Islet of Langerhans (tissue), 1 donor: ENCODE measurements at regions not wholly inside any gene's neighbourhood (a gene's known extent, or its start where the extent isn't known, plus 50 kb on each side); places are given as distances from the start of the nearest gene placed in this dataset.
"Not testable (repeated sequence)": the region's sequence is repeated elsewhere in the genome, so short reads cannot be mapped to it uniquely, and the experiment has no call there.

ENCODE experiments used
- FAIRE-seq: peaks from one replicate; lab custom pipeline; 2011; peaks lifted over from hg19 to GRCh38; lab: Jason Lieb, UNC

DNA sequence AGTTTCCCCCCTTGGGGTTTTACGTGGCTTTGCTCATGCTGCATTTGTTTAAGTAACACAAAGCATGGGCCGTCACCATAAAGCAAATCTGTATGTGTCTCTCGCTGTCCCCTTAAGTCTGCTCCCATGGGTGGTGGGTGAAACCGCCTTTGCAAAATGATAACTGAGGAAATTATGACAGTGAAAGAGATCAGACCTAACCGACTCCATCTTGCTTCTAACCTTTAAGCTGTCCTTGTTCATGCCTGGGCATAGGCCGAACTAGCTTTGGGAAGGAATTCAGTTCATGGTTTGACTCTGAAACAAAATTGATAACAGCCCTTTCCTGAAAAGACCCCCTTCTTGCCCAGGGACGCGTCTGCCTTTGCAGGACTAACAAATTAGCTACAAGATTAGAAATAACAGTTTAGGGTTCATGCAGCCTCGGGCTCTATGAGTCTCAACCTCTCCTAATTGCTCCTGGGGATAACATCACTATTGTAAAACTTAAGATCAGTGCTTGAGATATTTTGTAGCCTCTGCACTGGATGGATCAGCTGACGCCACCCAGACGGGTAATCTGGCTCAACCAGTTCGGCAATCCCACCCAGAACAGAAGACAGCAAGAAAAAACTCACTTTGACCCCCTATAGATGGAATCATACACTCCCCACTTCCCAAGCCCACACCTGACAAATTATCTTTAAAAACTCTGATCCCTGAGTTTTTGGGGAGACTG lies 623.7 kb downstream of the TYW1 start:
- FAIRE-seq, result no peak

DNA sequence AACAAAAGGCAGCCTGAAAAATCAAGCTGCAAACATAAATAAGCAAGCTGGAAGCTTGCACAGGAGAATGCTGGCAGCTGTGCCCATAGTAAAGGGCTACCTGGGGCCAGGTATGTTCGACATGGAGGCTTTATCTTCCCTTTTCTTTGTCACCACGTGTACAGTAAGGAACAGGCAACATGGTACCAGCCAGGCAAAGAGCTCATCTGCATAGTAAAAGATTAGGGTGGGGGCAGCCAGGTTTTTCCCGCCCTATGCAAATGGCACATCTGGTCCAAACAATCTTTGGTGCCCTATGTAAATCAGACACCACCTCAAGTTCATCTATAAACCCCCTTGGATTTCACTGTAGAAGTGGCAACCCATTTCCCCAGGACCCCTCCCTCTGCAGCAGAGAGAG lies 625.1 kb downstream of the TYW1 start:
- no peak for FAIRE-seq

DNA sequence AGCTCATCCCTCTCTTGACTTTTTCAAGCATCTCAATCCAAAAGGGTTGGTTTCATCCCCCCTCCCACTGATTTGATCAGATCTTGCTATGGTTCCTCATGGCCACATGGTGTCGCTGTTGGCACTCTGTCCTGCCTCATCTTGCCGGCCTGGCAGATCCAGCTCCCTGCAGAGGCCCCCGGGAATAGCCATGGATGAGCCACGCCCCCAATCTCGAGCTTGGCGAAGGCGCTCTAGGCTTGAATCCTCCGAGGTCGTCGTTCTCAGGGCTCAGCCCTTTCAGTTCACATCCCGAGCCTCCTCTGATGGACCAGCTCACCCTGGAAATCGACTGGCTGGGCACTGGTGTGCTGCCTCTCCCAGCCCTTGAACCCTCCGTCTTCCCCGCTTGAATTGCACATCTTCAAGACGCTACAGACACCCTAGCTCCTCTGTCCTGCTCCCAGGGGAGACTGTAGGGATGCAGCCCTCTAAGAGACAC lies 628.7 kb downstream of the TYW1 start:
- peak; percentile 60 for FAIRE-seq

DNA sequence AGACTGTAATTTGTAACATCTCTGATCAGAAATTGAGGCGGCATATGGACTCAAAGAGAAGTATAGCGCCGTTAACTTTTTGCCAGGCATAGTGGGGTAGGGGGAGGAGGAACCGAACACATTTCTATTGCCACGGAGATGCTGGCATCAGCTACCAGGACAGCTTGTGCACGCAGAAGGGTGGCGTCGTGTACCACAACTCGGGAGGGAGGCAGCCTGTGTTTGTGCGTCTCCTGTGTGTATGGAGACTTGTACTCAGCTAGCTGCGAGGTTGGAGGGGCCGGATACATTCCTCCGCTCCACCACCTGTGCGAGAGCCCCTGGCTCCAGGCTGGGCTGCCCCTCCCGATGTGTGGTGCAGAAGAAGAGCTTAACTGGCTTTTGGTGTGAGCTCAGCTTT lies 634.8 kb downstream of the TYW1 start:
- no peak for FAIRE-seq

DNA sequence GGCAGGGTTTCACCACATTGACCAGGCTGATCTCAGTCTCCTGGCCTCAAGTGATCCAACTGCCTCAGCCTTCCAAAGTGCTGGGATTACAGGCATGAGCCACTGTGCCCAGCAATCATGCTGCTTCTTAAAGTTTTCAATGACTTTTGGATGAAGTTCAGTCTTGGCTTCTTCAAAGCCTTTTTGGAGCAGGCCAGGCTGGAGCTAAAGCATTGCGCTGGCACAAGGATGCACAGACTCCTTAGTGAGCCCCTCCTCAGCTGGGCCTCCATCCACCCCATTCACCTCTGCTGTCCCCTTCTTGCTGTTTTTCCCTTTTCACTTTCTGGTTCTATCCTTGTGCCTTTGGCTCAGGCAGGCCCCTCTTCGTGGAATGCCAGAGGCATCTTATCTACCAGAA lies 638.6 kb downstream of the TYW1 start:
- no peak for FAIRE-seq

DNA sequence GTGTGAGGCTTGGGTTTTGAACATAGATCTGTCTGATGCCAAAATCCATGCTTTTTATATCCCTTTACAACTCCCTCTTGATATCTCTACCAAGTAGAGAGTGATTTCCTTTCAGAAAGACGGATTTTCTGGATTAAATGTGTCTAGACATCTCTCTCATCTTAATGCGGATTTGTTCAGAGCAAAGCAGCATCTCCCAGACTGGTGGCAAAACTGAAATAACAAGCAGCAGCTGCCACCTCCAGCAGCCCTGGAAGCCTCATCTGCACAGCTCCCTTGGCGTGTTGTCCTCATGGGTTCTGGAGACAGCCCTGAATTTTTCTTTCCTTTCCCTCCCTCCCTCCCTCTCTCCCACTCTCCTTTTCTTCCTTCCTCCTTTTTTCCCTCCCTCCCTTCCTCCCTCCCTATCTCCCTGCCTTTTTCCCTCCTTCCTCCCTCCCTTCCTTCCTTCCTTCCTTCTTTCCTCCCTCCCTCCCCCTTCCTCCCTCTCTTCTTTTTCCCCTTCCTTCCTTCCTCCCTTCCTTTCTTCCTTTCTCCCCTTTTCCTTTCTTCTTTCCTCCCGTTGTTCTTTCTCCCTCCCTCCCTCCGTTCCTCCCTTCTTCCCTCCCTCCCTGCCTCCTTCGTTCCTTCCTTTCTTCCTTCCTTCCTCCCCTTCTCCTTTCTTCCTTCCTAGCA lies 639.9 kb downstream of the TYW1 start:
- no peak for FAIRE-seq

DNA sequence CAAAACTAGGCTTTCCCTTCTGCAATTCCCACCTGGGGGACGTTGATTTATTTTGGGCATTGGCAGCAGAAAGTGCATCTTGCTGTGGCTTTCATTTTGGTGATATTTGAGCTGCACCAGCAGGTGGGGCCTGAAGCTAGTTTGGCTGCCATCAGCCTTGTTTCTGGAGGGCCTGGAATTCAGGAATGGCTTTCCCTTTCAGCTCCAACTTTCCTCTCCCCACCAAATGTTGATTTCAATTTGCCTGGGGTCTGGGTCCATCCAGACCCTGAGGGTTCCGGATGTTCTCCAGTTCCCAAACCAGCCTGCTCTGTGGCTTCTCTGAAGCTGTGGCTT lies 640.4 kb downstream of the TYW1 start:
- FAIRE-seq, result no peak

DNA sequence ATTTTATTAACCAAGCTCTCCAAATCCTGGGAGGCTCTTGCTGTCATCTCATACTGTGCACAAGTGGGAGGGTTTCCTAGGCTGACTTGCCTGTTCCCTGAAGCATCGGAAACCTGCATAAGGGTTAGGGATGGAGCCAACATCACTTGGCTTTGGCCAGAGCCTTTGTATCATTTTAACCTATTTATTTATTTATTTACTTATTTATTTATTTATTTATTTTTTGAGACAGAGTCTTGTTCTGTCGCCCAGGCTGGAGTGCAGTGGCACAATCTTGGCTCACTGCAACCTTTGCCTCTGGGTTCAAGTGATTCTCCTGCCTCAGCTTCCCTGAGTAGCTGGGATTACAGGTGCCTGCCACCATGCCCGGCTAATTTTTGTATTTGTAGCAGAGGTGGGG lies 645.9 kb downstream of the TYW1 start:
- FAIRE-seq, result not testable (repeated sequence)

DNA sequence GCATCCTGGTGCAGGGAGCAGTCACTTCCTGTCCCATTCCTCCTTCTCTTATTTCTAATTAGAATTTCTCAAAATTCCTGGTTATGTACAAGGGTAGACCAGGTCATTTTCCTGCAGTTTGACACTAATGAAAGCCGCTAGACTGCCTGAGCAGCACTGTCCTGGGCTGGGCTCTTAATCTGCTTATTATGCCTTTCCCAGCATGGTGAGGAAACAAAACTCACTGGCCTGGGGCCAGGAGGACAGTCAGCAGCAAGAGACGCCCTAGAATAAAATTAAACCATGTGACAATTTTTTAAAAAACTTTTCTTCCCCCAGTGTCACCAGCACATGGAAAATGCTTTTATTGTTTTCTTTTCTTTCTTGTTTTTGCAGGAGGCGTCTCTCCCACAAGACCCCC lies 647.5 kb downstream of the TYW1 start:
- no peak for FAIRE-seq

DNA sequence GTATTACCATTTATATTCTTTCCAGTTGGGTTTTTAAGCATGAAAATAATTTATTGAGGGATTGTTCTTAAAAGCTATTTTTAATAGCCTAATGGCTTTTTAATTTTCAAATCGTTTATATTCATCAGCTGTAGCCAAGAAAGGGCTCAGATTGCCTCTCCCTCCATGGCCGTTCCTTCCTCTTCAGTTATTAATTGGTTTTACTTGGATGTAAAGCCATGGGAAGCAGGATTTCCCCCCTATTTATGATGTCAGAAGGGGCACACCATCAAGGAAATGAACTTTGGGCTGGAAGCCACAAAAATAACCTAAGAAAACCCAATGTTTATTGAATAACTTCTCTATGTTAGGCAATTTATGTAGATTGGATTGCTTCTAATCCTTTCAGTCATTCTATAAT lies 656.3 kb downstream of the TYW1 start:
- no peak for FAIRE-seq

DNA sequence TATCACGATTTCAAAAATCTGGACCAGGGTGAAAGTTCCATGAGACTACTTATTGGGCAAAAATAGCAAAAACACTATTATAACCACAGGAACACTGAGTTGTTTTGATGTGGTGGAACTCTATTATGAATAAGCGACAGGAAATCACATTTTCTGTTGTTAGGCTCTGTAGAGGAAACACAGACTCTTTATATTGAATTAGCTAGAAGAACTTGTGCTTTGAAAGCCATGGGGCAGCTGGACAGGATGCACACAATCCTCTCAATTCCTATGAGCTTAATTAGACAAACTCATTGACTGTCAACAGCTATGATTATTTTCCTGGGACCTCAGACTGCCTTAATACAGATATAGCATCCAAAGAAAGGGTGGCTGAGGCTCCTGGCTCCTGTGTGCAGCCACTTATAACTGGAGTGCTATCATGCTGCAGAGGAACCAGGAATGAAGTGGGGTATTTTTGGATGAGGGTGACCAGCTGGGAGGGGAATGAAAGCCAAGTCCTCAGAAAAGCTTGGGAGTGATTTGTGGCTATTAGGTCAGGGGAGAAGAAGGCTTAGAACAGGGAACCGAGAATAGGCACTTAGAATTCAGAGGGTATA lies 657.3 kb downstream of the TYW1 start:
- FAIRE-seq, result no peak

DNA sequence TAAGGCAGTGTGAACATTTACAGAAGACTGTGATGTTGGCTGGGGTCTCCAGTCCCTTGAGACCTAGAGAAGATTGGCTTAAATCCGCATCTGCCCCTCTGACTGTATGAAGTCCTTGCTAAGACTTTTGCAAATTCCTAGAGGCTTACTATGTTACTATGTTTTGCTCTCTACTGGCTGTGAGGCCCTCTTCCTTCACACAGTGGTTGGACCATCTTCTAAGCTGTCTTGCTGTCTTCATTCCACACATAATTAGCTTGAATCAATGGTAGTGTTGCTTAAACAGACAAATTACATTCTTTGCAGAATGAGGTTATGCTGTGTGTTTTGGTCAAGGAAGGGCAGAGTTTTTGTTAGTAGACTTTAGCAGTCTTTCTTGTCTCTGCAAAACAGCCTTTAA lies 658.0 kb downstream of the TYW1 start:
- FAIRE-seq, result no peak

DNA sequence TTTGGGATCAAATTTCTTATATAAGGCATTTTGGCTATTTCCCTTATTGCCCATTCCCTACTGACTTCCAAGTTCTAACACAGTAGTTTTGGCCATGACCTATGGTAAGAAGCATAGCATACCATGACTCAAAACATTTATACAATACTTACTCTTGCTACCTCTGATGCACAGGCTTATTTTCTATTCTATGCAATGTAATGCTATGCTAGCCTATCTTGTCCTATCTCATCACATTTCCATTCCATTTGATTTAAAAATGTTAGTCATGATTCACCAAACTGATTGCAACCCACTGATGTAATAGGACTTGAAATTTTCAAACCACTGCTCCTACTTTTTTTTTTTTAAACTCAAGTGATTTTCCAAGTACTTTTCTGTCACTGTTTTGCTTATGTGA lies 658.5 kb downstream of the TYW1 start:
- FAIRE-seq, result no peak

DNA sequence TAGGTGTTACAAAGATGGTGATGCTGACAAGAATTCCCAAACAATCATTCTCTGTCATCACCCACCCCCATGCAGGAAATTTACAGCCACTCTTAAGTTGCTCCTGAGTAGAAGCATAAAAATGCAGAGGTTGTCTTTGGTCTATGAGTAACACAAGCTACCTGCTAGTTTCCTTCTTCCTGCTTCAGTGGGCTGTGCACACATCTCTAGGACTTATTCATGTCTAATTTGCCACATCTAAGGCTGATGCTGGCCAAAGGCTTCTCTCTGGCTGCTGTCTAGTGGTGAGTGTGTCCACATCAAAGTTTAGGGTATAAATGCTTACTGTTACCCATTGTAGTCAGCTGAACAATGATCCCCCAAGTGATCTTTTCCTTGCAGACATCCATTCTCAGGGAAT lies 662.5 kb downstream of the TYW1 start:
- FAIRE-seq, result no peak

DNA sequence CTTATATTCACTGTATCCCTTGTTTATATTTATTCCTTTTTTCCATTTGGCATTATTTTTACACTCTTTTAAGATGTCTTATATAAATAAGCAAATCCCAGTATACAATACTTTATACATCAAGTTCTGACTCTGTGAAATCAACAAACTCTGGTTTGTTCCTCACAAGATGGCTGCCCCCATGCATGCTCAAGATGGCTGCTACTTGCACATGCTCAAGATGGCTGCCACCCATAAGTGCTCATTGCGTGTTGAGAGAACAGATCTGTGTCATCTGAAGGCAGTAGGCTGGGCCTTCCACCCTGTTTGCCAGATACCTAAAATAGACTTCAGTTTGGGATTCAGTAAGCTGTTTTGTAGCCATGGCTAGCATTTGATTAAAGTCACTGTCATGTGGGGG lies 666.2 kb downstream of the TYW1 start:
- no peak for FAIRE-seq

DNA sequence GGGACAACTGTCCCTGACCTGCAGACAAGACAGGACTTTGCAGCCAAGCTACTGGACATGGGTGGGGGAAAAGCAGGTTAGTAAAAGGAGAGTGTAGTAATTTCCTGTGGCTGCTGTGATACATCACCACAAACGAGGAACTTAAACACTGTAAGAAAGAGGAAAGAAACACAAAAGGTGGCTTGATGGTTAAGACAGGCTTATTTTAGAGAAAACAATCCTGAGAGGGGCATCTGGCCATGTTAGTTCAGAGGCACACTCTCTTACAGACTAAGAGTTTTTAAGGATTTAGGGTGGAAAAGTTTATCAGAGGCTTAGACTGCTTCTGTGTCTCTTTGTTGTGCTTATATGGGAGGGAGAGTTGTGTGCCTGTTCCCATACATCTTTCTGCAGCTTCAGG lies 667.0 kb downstream of the TYW1 start:
- no peak for FAIRE-seq

DNA sequence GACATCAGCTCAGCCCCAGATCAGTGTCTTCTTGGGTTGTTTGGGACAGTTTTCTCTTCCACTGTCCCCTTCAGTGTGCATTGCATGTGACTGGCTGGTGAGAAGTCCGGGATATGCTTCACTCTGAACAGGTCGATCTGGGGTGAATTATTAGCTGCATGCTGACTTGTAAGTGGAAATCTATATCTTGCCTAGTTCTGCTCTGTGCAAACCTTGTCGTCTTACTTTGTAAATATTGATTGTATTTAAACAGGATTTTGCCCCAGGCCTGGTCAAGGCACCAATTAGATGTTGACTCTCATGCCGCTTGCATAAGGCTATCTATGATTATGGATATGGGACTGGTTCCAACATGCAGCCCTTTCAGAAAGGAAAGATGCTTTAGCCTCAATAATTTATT lies 669.7 kb downstream of the TYW1 start:
- FAIRE-seq, result not testable (repeated sequence)

DNA sequence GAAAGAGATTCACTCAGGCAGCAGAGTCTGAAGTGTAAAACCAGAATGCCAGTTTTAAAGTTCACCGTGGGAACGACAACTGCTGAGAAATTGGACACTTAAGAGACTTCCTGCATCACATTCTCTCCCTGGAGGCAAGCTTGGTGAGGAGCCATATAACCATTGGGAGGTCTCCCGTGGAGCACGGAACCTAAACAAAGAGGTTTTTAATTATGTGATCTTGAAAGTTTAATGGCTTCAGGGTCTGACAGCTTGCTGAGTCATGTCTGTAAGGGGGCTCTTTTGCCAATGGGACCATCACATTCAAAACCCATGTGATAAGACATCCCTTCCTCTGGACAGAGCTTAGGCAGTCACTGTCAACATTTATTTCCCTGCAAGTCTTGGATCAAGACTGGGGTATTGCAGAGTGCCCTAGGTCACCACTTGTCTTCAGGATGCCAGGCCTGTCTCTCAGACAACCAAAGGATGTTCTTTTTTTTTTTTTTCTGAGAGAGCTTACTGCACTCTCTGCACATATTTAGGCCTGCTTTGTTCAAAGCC lies 674.4 kb downstream of the TYW1 start:
- no peak for FAIRE-seq

DNA sequence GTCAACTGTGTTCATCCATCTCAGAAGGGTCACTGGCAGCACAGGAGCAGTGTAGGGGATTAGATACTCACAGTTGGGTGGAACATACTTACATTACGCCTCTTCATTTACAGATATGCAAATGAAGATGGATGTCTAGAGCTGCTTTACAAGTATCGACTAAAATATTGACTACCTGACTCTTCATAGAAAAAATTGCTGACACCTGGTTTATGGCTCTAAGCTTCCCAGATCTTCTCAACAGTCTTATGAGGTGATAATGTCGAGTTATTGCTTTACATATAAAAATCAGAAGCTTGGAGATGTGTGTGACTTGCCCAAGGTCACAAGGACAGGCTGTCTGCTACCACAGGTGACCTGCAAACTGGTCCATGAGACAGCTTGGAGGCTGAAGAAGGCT lies 677.2 kb downstream of the TYW1 start:
- no peak for FAIRE-seq

DNA sequence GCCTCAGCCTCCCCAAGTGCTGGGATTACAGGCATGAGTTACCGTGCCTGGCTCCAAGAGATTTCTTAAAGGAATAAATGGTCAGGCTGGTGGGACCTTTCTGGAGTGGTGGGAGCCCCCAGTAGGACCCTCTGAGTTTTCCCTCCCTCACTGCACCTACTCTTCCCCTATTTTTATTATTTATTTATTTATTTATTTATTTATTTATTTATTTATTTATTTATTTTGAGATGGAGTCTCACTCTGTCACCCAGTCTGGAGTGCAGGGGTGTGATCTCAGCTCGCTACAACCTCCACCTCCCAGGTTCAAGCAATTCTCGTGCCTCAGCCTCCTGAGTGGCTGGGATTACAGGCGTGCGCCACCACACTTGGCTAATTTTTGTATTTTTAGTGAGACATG lies 678.2 kb downstream of the TYW1 start:
- not testable (repeated sequence) for FAIRE-seq

DNA sequence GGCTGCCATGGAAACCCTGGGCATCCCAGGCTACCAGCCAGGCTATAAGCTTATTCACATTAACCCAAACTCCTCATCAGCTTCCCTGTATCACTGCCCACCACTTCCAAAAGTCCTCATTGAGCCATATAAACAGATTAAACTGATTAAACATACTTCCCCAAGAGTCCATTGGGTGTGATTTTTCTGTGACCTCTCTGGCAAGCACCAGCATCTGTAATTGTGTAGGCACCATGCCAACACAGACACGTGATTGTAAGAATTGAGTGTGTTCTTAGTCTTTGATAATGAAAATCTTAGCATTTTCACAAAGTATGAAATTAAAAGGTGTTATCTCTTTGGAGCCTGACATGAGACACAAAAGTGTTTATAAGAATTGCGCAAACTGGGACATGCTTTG lies 679.3 kb downstream of the TYW1 start:
- no peak for FAIRE-seq

DNA sequence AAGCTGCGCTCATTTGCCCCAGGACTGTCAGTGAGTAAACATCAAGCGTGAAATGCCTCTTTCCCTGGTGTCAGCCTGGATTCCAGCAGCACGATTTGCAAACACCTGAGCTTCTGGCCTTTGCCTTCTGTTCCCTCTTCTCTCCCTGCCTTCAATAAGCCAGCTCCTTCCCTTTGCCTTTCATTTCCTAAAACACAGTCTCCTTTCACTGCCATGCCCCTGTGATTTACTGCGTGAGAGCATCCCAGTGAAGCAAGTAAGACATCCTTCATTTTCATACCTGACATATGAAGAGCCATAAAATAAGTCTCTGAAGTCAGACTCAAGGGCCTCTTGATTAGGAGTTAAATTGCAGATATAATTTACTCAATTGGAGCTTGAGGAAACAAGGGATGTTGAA lies 681.8 kb downstream of the TYW1 start:
- FAIRE-seq, result no peak

DNA sequence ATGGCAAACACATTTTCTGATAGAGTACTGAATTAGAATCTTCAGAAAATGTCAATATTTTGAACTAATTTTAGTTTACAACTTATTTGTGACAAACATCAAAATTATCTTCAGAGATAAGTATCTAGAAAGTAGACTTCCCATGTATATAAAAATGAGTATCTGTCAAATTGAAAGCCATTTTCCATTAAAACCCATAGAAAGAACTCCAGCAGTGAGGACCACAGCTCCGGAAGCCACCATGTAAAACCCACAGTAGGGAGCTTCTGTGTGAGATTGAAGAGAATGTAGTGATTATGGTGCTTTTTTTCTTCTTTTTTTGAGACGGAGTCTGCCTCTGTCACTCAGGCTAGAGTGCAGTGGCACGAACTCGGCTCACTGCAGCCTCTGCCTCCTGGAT lies 687.0 kb downstream of the TYW1 start:
- no peak for FAIRE-seq

DNA sequence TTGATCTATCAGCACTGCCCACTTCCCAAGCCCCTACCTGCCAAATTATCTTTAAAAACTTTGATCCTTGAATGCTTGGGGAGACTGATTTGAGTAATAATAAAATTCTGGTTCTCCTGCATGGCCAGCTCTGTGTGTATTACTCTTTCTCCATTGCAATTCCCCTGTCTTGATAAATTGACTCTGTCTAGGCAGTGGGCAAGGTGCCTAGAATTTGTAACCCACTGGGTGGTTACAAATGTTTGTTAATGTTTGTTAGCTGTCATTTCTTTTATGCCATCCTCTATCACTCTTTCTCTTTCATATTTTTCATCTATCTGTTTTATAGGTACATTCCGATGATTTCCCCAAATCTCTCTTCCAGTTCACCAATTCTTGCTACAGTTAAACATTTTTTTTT lies 694.1 kb downstream of the TYW1 start:
- no peak for FAIRE-seq
